HepG2 (cell line): ENCODE measurements at regions not wholly inside any gene's neighbourhood (a gene's known extent, or its start where the extent isn't known, plus 50 kb on each side); places are given as distances from the start of the nearest gene placed in this dataset.

Experiments used
- ATAC-seq: fragments of 200-7000 bp; cut with Tn5 transposase; 3 replicates; pipeline ENCODE4 v1.9.1; 2020; ENCODE audit warnings: mild to moderate bottlenecking, moderate library complexity
- BruUV-seq: library from RNA; stranded (reverse); fragments of 400-500 nt; replicated peaks from 2 replicates; lab custom pipeline; 2021; lab: Mats Ljungman, UMichigan
- CTCF ChIA-PET: fragments of 300-600 bp; formaldehyde crosslinking; extraction: SDS; loops from one replicate; lab custom pipeline; 2021; ENCODE audit warnings: low total read pairs, inconsistent platforms, low intra/inter-chr PET ratio; lab: Yijun Ruan, JAX
- POLR2A ChIA-PET: fragments of 350-600 bp; sonication (Branson Sonifier 250); formaldehyde crosslinking; loops from one replicate; lab custom pipeline; 2020; ENCODE audit warnings: antibody characterized with exemption, inconsistent platforms; lab: Yijun Ruan, JAX
- DNase-seq: peaks from one replicate; pipeline ENCODE4 v3.0.0-alpha.2; 2015; ENCODE audit warnings: low spot score
- FAIRE-seq: peaks from 3 replicates; lab custom pipeline; 2011; peaks lifted over from hg19 to GRCh38; lab: Jason Lieb, UNC
- H2AFZ ChIP-seq: one replicate; pipeline ENCODE4 v1.6.1; 2011; ENCODE audit warnings: low read length, inconsistent platforms
- H3K27ac ChIP-seq: fragments of 300-600 bp; 3 replicates; pipeline ENCODE4 v1.8.0; 2011; ENCODE audit warnings: mixed run types, mild to moderate bottlenecking, mixed read lengths, low read length, inconsistent platforms; ENCODE audit not compliant: insufficient read depth; ENCODE audit errors: extremely low read length
- H3K27me3 ChIP-seq, 2 experiments: fragments of 200-600 bp in 1 of 2; 2 replicates in 1 of 2; 3 replicates in 1 of 2; pipeline versions ENCODE4 v1.6.0 to v1.8.0; 2011; ENCODE audit warnings: low read length in 2 of 2, mild to moderate bottlenecking in 2 of 2, moderate library complexity in 2 of 2, inconsistent platforms in 1 of 2; ENCODE audit not compliant: insufficient read depth in 2 of 2, control insufficient read depth in 1 of 2
- H3K36me3 ChIP-seq, 2 experiments: fragments of 200-600 bp in 1 of 2; replicated peaks in 1 of 2; 2 replicates in 1 of 2; 3 replicates in 1 of 2; pipeline versions ENCODE4 v1.5.1 to v1.8.0; 2011; ENCODE audit warnings: low read length in 2 of 2, inconsistent platforms in 1 of 2; ENCODE audit not compliant: insufficient read depth in 2 of 2, control insufficient read depth in 1 of 2
- H3K4me1 ChIP-seq: 2 replicates; pipeline ENCODE4 v1.5.1; 2012; ENCODE audit warnings: low read length, inconsistent platforms; ENCODE audit not compliant: insufficient read depth
- H3K4me2 ChIP-seq: 2 replicates; pipeline ENCODE4 v1.6.0; 2011; ENCODE audit warnings: low read depth, low read length, inconsistent platforms
- H3K4me3 ChIP-seq, 3 experiments: fragments of 200-600 bp in 1 of 3; sonication (generic), shearing (Covaris generic) in 1 of 3; replicated peaks in 1 of 3; 2 replicates each; pipeline ENCODE4 v1.5.1; 2011 to 2016; ENCODE audit warnings: low read length in 3 of 3, inconsistent platforms in 2 of 3, low read depth in 2 of 3, mild to moderate bottlenecking in 2 of 3, control low read depth in 1 of 3, mixed read lengths in 1 of 3; ENCODE audit not compliant: insufficient read depth in 1 of 3
- H3K79me2 ChIP-seq: one replicate; pipeline ENCODE4 v1.6.1; 2011; ENCODE audit warnings: low read length, inconsistent platforms; ENCODE audit not compliant: insufficient read depth
- H3K9ac ChIP-seq: 2 replicates; pipeline ENCODE4 v1.6.0; 2011; ENCODE audit warnings: mild to moderate bottlenecking, low read depth, low read length, inconsistent platforms; ENCODE audit not compliant: insufficient read depth
- H3K9me3 ChIP-seq: 2 replicates; pipeline ENCODE4 v1.5.1; 2012; ENCODE audit warnings: mild to moderate bottlenecking, low read length
- H4K20me1 ChIP-seq: 2 replicates; pipeline ENCODE4 v1.6.0; 2011; ENCODE audit warnings: inconsistent platforms, mild to moderate bottlenecking, low read length, moderate library complexity; ENCODE audit not compliant: insufficient read depth
- ATF7 ChIP-seq, 2 experiments: fragments of 450-650 bp in 1 of 2; sonication (generic) in 1 of 2; formaldehyde crosslinking in 1 of 2; IDR thresholded peaks; 2 replicates each; pipeline versions ENCODE4 v1.4.0 to v1.6.1; 2016 to 2020; ENCODE audit warnings: antibody characterized with exemption in 1 of 2, mild to moderate bottlenecking in 1 of 2, missing genetic modification reagents in 1 of 2
- FOXC1 ChIP-seq: sonication (generic); formaldehyde crosslinking; IDR thresholded peaks from 2 replicates; pipeline ENCODE4 v1.8.0; 2022; ENCODE audit warnings: mild to moderate bottlenecking, missing genetic modification reagents, borderline replicate concordance
- HMGXB3 ChIP-seq: sonication (generic); formaldehyde crosslinking; IDR thresholded peaks from 2 replicates; pipeline ENCODE4 v1.4.0; 2020; ENCODE audit warnings: missing genetic modification reagents, borderline replicate concordance
- NPAS2 ChIP-seq: sonication (generic); formaldehyde crosslinking; IDR thresholded peaks from 2 replicates; pipeline ENCODE4 v1.8.0; 2022; ENCODE audit warnings: mild to moderate bottlenecking, missing genetic modification reagents, borderline replicate concordance
- TCF7L2 ChIP-seq: IDR thresholded peaks from 2 replicates; pipeline ENCODE4 v1.6.1; 2011; ENCODE audit warnings: mild to moderate bottlenecking, low read depth, low read length, moderate library complexity
- WIZ ChIP-seq: sonication (generic); formaldehyde crosslinking; IDR thresholded peaks from 2 replicates; pipeline ENCODE4 v1.5.1; 2020; ENCODE audit warnings: mild to moderate bottlenecking, missing genetic modification reagents
- ZFP82 ChIP-seq: sonication (generic); formaldehyde crosslinking; IDR thresholded peaks from 2 replicates; pipeline ENCODE4 v1.5.1; 2020; ENCODE audit warnings: mild to moderate bottlenecking, missing genetic modification reagents, borderline replicate concordance
- ZMYM3 ChIP-seq: sonication (generic); formaldehyde crosslinking; IDR thresholded peaks from 2 replicates; pipeline ENCODE4 v1.5.1; 2020; ENCODE audit warnings: mild to moderate bottlenecking, missing genetic modification reagents
- ZNF558 ChIP-seq: sonication (generic); formaldehyde crosslinking; IDR thresholded peaks from 2 replicates; pipeline ENCODE4 v1.9.0; 2022; ENCODE audit warnings: mild to moderate bottlenecking, missing genetic modification reagents, borderline replicate concordance
- ZNF616 ChIP-seq: sonication (generic); formaldehyde crosslinking; IDR thresholded peaks from 2 replicates; pipeline ENCODE4 v1.5.0; 2020; ENCODE audit warnings: low read depth, mild to moderate bottlenecking, missing genetic modification reagents
- WGBS: methylation state at CpG from one replicate; pipeline ENCODE4 v1.1.6; 2017; ENCODE audit warnings: low lambda C conversion rate; 5-methylcytosine and 5-hydroxymethylcytosine counted together
- in situ Hi-C: cut with HindIII; loops from 2 replicates; pipeline ENCODE4 v1.10.0; 2017; ENCODE audit warnings: low pct_unique_long_range_greater_than_20kb; ENCODE audit not compliant: extremely low pct_ligation_motif_present
- intact Hi-C: fragments of 100-400 bp; cut with micrococcal nuclease; formaldehyde crosslinking; loops from one replicate; pipeline ENCODE4 v1.10.0; 2022; ENCODE audit not compliant: unreplicated experiment
- TF ChIP-seq, protein P1 (sequence below): sonication (generic); formaldehyde crosslinking; IDR thresholded peaks from 2 replicates; pipeline ENCODE4 v1.5.0; 2020; ENCODE audit warnings: mild to moderate bottlenecking, missing genetic modification reagents, moderate library complexity
- TF ChIP-seq, protein P2 (sequence below): sonication (generic); formaldehyde crosslinking; conservative IDR thresholded peaks from 2 replicates; pipeline ENCODE4 v1.4.0; 2020; ENCODE audit warnings: missing genetic modification reagents

GRCh38 chr2:100739735-100740432, 80.1 kb upstream of the NPAS2 start (continued):
- TF ChIP-seq, protein P1, sequence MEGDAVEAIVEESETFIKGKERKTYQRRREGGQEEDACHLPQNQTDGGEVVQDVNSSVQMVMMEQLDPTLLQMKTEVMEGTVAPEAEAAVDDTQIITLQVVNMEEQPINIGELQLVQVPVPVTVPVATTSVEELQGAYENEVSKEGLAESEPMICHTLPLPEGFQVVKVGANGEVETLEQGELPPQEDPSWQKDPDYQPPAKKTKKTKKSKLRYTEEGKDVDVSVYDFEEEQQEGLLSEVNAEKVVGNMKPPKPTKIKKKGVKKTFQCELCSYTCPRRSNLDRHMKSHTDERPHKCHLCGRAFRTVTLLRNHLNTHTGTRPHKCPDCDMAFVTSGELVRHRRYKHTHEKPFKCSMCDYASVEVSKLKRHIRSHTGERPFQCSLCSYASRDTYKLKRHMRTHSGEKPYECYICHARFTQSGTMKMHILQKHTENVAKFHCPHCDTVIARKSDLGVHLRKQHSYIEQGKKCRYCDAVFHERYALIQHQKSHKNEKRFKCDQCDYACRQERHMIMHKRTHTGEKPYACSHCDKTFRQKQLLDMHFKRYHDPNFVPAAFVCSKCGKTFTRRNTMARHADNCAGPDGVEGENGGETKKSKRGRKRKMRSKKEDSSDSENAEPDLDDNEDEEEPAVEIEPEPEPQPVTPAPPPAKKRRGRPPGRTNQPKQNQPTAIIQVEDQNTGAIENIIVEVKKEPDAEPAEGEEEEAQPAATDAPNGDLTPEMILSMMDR: no peak
- TF ChIP-seq ZMYM3 (CRISPR knock-in tag) (no peak), FOXC1 (CRISPR knock-in tag) (no peak)

GRCh38 chr2:100741880-100742276, 78.1 kb upstream of the NPAS2 start:
- no peaks in the 10 kb centered on the region for H4K20me1 ChIP-seq
- in situ Hi-C loops (no loop called here), intact Hi-C loops (loop anchor here (2.0 kb wide), 1 partner anchor 39 kb away; no protein-coding TSS in a partner anchor)
- peak overlapping the region in 1 of 3 experiments; percentile 6; a peak in 1 of 6 replicates for H3K4me3 ChIP-seq
- ATAC-seq: no peak
- FAIRE-seq: no peak
- H3K4me1 ChIP-seq: peaks cover 48% of the 10 kb centered on the region
- ChIA-PET CTCF (no interaction called here), POLR2A (interaction anchor here (1.4 kb wide), 1 partner anchor 39 kb away, joined by 8 read pairs; no protein-coding TSS in a partner anchor)
- DNase-seq: no peak
- BruUV-seq: no TSS peak
- peak overlapping the region; percentile 67 for H3K4me2 ChIP-seq
- no peaks in the 10 kb centered on the region for H3K27me3 ChIP-seq
- H3K9ac ChIP-seq: no peak overlapping the region; the same call in 1 of the 2 replicates
- no peaks in the 10 kb centered on the region for H3K36me3 ChIP-seq
- no peaks in the 10 kb centered on the region for H3K79me2 ChIP-seq
- WGBS: 87% methylated on average over 1 of the region's 1 CpG
- H3K9me3 ChIP-seq: no peaks in the 10 kb centered on the region
- H3K27ac ChIP-seq: no peak overlapping the region
- no peak overlapping the region for H2AFZ ChIP-seq
- TF ChIP-seq ZNF558 (CRISPR knock-in tag): no peak
- TF ChIP-seq ZFP82 (CRISPR knock-in tag): no peak
- no peak for TF ChIP-seq TCF7L2
- TF ChIP-seq ZNF616 (CRISPR knock-in tag): no peak
- no peak for TF ChIP-seq NPAS2 (CRISPR knock-in tag)
- TF ChIP-seq, protein P2, sequence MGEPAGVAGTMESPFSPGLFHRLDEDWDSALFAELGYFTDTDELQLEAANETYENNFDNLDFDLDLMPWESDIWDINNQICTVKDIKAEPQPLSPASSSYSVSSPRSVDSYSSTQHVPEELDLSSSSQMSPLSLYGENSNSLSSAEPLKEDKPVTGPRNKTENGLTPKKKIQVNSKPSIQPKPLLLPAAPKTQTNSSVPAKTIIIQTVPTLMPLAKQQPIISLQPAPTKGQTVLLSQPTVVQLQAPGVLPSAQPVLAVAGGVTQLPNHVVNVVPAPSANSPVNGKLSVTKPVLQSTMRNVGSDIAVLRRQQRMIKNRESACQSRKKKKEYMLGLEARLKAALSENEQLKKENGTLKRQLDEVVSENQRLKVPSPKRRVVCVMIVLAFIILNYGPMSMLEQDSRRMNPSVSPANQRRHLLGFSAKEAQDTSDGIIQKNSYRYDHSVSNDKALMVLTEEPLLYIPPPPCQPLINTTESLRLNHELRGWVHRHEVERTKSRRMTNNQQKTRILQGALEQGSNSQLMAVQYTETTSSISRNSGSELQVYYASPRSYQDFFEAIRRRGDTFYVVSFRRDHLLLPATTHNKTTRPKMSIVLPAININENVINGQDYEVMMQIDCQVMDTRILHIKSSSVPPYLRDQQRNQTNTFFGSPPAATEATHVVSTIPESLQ (CRISPR knock-in tag): no peak
- no peak for TF ChIP-seq WIZ (CRISPR knock-in tag)
- peak; percentile 4; the same call in 1 of the 2 replicates for TF ChIP-seq ATF7 (IDR thresholded peaks at IDR 0.05)
- TF ChIP-seq ATF7 (CRISPR knock-in tag; IDR thresholded peaks at IDR 0.05): no peak
- no peak for TF ChIP-seq HMGXB3 (CRISPR knock-in tag)
